Transverse colon (tissue), 4 donors: ENCODE measurements at regions not wholly inside any gene's neighbourhood (a gene's known extent, or its start where the extent isn't known, plus 50 kb on each side); places are given as distances from the start of the nearest gene placed in this dataset.

ENCODE experiments used
- DNase-seq: peaks from one replicate; pipeline ENCODE4 v3.0.0-alpha.2; 2019
- H3K27ac ChIP-seq, 4 donors: fragments of 200-600 bp; sonication (generic); 2 replicates each; pipeline ENCODE4 v1.5.1; 2016 to 2018; ENCODE audit warnings: inconsistent platforms in 4 of 4
- H3K27me3 ChIP-seq: fragments of 200-600 bp; sonication (generic); 2 replicates; pipeline ENCODE4 v1.5.1; 2017; ENCODE audit warnings: inconsistent platforms
- H3K36me3 ChIP-seq, 4 donors: fragments of 200-600 bp; sonication (generic); 2 replicates each; pipeline ENCODE4 v1.5.1; 2017 to 2019; ENCODE audit warnings: inconsistent platforms in 4 of 4
- H3K4me1 ChIP-seq, 4 donors: fragments of 200-600 bp; sonication (generic); 2 replicates each; pipeline ENCODE4 v1.5.1; 2017 to 2020; ENCODE audit warnings: inconsistent platforms in 4 of 4
- H3K4me3 ChIP-seq, 4 donors: fragments of 200-600 bp; sonication (generic); 1 replicate in 1 of 4; 2 replicates in 3 of 4; pipeline versions ENCODE4 v1.5.1 to v1.6.1; 2017 to 2019; ENCODE audit warnings: inconsistent platforms in 4 of 4
- H3K9me3 ChIP-seq, 2 donors: fragments of 200-600 bp; sonication (generic); 2 replicates each; pipeline ENCODE4 v1.5.1; 2017 to 2019; ENCODE audit warnings: inconsistent platforms in 2 of 2
- CTCF ChIP-seq, 5 experiments: fragments of 200-600 bp in 3 of 5; fragments of 450-650 bp in 2 of 5; sonication (generic) in 3 of 5; IDR thresholded peaks; 1 replicate in 2 of 5; 2 replicates in 3 of 5; pipeline ENCODE4 v1.5.1; 2016 to 2017; ENCODE audit warnings: antibody characterized with exemption in 5 of 5, inconsistent platforms in 3 of 5, mild to moderate bottlenecking in 2 of 5, moderate library complexity in 1 of 5
- EP300 ChIP-seq: sonication (generic); formaldehyde crosslinking; IDR thresholded peaks from one replicate; pipeline ENCODE4 v1.6.1; 2017; ENCODE audit warnings: antibody characterized with exemption, low read depth
- POLR2A ChIP-seq: fragments of 450-650 bp; IDR thresholded peaks from one replicate; pipeline ENCODE4 v1.6.1; 2016; ENCODE audit warnings: antibody characterized with exemption, mild to moderate bottlenecking, moderate library complexity
- POLR2AphosphoS5 ChIP-seq, 3 donors: sonication (generic); formaldehyde crosslinking; IDR thresholded peaks; one replicate each; pipeline ENCODE4 v1.6.1; 2016; ENCODE audit warnings: antibody characterized with exemption in 3 of 3
- WGBS, 2 donors: methylation state at CpG; one replicate each; pipeline ENCODE4 v1.1.5; 2018; ENCODE audit warnings: low coverage in 1 of 2; 5-methylcytosine and 5-hydroxymethylcytosine counted together
- in situ Hi-C, 4 donors: fragments of 200-750 bp; cut with MboI; loops; one replicate each; pipeline versions ENCODE4 v1.15.0 to v1.15.1; 2017; ENCODE audit warnings: low sequenced_read_pairs in 3 of 4, low pct_ligation_motif_present in 1 of 4, low pct_unique_long_range_greater_than_20kb in 1 of 4
- intact Hi-C: fragments of 100-400 bp; cut with DNase I; formaldehyde crosslinking; loops from one replicate; pipeline ENCODE4 v1.15.1; 2023; ENCODE audit warnings: low total_unique reads

DNA sequence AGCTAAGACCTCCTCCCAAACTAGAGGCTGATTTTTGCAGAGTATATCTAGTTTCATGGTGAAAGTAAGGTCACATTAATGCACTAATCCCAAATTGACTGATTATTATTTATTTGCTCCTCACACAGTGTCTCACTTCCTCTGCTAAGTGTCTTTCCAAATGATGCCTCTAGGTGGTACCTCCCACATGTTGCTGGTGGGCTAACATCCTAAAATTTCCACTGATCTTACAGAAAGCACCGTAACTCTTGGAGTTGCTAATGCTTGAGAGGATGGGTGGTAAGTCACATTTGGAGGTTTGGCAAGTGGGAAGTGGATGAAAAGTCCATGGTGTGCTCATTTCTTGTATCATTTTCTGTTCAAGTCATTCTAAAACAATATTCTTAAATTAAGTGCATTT lies 428.7 kb upstream of the GYPC start:
- 67 to 71% methylated on average over 1 of the region's 1 CpG for WGBS, 2 donors
- Histone ChIP-seq H3K27me3 (no peaks in the 10 kb centered on the region), H3K4me1 (no peaks in the 10 kb centered on the region), H3K9me3 (peaks cover 0 to 4% of the 10 kb centered on the region in 2 donors), H3K27ac (no peak overlapping the region), H3K36me3 (no peaks in the 10 kb centered on the region), H3K4me3 (no peak overlapping the region)
- DNase-seq = no peak
- intact Hi-C loops = no loop called here
- no peak for TF ChIP-seq POLR2A
- TF ChIP-seq CTCF (IDR thresholded peaks at IDR 0.05) = no peak
- no peak for TF ChIP-seq POLR2AphosphoS5 (IDR thresholded peaks at IDR 0.05)
- no peak for TF ChIP-seq EP300
- in situ Hi-C loops = no loop called here

- no peak for DNase-seq
- Histone ChIP-seq H3K27ac (no peak overlapping the region), H3K4me3 (no peak overlapping the region), H3K4me1 (no peaks in the 10 kb centered on the region), H3K27me3 (no peaks in the 10 kb centered on the region), H3K9me3 (peaks cover 0 to 4% of the 10 kb centered on the region in 2 donors), H3K36me3 (no peaks in the 10 kb centered on the region)
- intact Hi-C loops (no loop called here), in situ Hi-C loops (no loop called here)
- WGBS, 2 donors = 33 to 62% methylated on average over 1 of the region's 1 CpG
- TF ChIP-seq CTCF (IDR thresholded peaks at IDR 0.05) (no peak), POLR2A (no peak), EP300 (no peak)
Measured at GRCh38 chr2:126228531-126228930, 427.4 kb upstream of the GYPC start.

GRCh38 chr2:126238251-126238650 lies 417.7 kb upstream of the GYPC start:
- no peak overlapping the region for H3K4me3 ChIP-seq
- no peaks in the 10 kb centered on the region for H3K27me3 ChIP-seq
- in situ Hi-C loops = no loop called here
- no peak overlapping the region for H3K27ac ChIP-seq
- intact Hi-C loops = no loop called here
- no peaks in the 10 kb centered on the region for H3K36me3 ChIP-seq
- TF ChIP-seq CTCF (IDR thresholded peaks at IDR 0.05) = no peak
- TF ChIP-seq POLR2A = no peak
- TF ChIP-seq EP300 = no peak
- TF ChIP-seq POLR2AphosphoS5 (IDR thresholded peaks at IDR 0.05) = no peak
- no peaks in the 10 kb centered on the region for H3K9me3 ChIP-seq
- 92 to 94% methylated on average over 4 to 5 of the region's 5 CpGs for WGBS, 2 donors
- DNase-seq = no peak
- H3K4me1 ChIP-seq = no peaks in the 10 kb centered on the region

GRCh38 chr2:126239320-126239955 lies 416.5 kb upstream of the GYPC start:
- H3K4me3 ChIP-seq = no peak overlapping the region
- TF ChIP-seq CTCF (IDR thresholded peaks at IDR 0.05) (no peak), EP300 (no peak), POLR2A (no peak), POLR2AphosphoS5 (IDR thresholded peaks at IDR 0.05) (no peak)
- WGBS, 2 donors = 78 to 80% methylated on average over 4 to 5 of the region's 5 CpGs

More at GRCh38 chr2:126239320-126239955, 416.5 kb upstream of the GYPC start:
- in situ Hi-C loops (no loop called here), intact Hi-C loops (no loop called here)
- Histone ChIP-seq H3K36me3 (no peaks in the 10 kb centered on the region), H3K4me1 (no peaks in the 10 kb centered on the region), H3K27me3 (no peaks in the 10 kb centered on the region), H3K9me3 (no peaks in the 10 kb centered on the region), H3K27ac (no peak overlapping the region)
- no peak for DNase-seq
